ENCODE measurements at regions not wholly inside any gene's neighbourhood (a gene's known extent, or its start where the extent isn't known, plus 50 kb on each side); places are given as distances from the start of the nearest gene placed in this dataset.

GRCh38 chr5:77145666-77146065 is 58.6 kb upstream of the ZBED3 start:
- no peak for TF ChIP-seq CTCF (IDR thresholded peaks at IDR 0.05; ENCODE audit: borderline replicate concordance, control extremely low read depth, extremely low read depth, insufficient read depth, missing control alignments)
- in situ Hi-C loops (cut with MboI; ENCODE audit: low sequenced_read_pairs, unreplicated experiment) = loop anchor here (25.0 kb wide), 1 partner anchor 367 kb away; no protein-coding TSS in a partner anchor
- no peak for DNase-seq (ENCODE audit: low spot score)

DNA sequence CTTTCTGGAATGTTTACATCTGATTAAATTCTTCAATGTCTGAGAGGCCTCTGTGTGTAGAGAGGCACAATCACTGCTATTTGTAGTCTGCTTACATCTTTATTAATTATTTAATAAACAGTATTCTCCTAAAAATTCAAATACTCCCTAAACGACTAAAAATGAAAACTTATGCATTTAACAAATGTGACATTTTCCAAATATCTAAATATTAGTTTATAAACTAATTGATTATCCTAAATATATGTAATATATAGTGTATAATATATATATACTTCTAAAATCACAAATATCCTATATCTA is 57.7 kb upstream of the ZBED3 start:
- no peak for DNase-seq (ENCODE audit: low spot score)
- no peak for TF ChIP-seq CTCF (IDR thresholded peaks at IDR 0.05; ENCODE audit: borderline replicate concordance, control extremely low read depth, extremely low read depth, insufficient read depth, missing control alignments)
- in situ Hi-C loops (cut with MboI; ENCODE audit: low sequenced_read_pairs, unreplicated experiment) = loop anchor here (25.0 kb wide), 1 partner anchor 368 kb away; no protein-coding TSS in a partner anchor

- DNase-seq (ENCODE audit: low spot score) = peak; percentile 50
- TF ChIP-seq CTCF (IDR thresholded peaks at IDR 0.05; ENCODE audit: borderline replicate concordance, control extremely low read depth, extremely low read depth, insufficient read depth, missing control alignments) = peak; percentile 85
- in situ Hi-C loops (cut with MboI; ENCODE audit: low sequenced_read_pairs, unreplicated experiment) = loop anchor here (25.0 kb wide), 1 partner anchor 368 kb away; no protein-coding TSS in a partner anchor
Observed at GRCh38 chr5:77143998-77144836, 57.1 kb upstream of the ZBED3 start.

DNA sequence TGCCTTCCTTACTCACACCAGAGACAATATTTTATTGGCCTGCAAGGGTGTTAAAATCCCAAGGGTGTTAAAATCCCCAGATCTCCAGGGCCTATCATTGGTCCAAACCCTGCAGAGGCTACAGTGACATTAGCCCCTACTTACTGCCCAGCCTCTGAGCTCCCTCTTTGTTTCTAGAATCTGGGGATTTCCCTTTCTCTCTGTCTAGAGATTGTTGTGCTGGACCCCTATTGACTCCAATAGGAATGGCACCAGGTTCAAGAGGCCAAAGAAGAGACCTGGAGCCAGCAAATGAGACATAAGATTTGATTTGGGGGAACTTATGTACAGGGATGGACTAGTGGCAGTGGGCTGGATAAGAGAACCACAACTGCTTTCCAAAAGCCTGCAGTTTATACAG is 53.3 kb upstream of the ZBED3 start:
- DNase-seq (ENCODE audit: low spot score) = no peak
- TF ChIP-seq CTCF (IDR thresholded peaks at IDR 0.05; ENCODE audit: borderline replicate concordance, control extremely low read depth, extremely low read depth, insufficient read depth, missing control alignments) = no peak
- in situ Hi-C loops (cut with MboI; ENCODE audit: low sequenced_read_pairs, unreplicated experiment) = loop anchor here (25.0 kb wide), 1 partner anchor 372 kb away; no protein-coding TSS in a partner anchor

DNA sequence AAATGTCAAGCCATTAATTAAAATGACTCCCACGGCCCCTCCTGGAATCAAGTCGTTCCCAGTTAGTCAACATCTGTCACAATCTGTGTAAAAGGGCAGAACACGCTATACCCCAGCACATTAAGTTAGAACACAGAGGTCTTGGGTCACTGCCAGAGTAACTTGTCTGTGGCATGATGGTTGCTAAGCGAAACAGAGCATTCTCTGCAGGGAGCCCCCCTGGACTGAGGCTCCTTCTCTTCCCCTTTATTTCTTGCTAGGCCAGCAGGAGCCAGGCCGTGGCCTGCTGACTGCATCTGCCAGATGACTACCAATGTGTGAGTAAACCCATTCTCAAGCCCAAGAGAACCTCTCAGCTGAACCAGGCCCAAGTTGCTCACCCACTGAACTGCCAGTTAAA is 51.9 kb upstream of the ZBED3 start:
- TF ChIP-seq CTCF (IDR thresholded peaks at IDR 0.05; ENCODE audit: borderline replicate concordance, control extremely low read depth, extremely low read depth, insufficient read depth, missing control alignments) = no peak
- DNase-seq (ENCODE audit: low spot score) = no peak
- in situ Hi-C loops (cut with MboI; ENCODE audit: low sequenced_read_pairs, unreplicated experiment) = loop anchor here (25.0 kb wide), 1 partner anchor 373 kb away; no protein-coding TSS in a partner anchor

Measured in GM13976 (cell line).